HepG2 (cell line): ENCODE measurements at regions not wholly inside any gene's neighbourhood (a gene's known extent, or its start where the extent isn't known, plus 50 kb on each side); places are given as distances from the start of the nearest gene placed in this dataset.

ENCODE experiments used
- ATAC-seq: fragments of 200-7000 bp; cut with Tn5 transposase; 3 replicates; pipeline ENCODE4 v1.9.1; 2020; ENCODE audit warnings: mild to moderate bottlenecking, moderate library complexity
- BruUV-seq: library from RNA; stranded (reverse); fragments of 400-500 nt; replicated peaks from 2 replicates; lab custom pipeline; 2021; lab: Mats Ljungman, UMichigan
- CTCF ChIA-PET: fragments of 300-600 bp; formaldehyde crosslinking; extraction: SDS; loops from one replicate; lab custom pipeline; 2021; ENCODE audit warnings: low total read pairs, inconsistent platforms, low intra/inter-chr PET ratio; lab: Yijun Ruan, JAX
- POLR2A ChIA-PET: fragments of 350-600 bp; sonication (Branson Sonifier 250); formaldehyde crosslinking; loops from one replicate; lab custom pipeline; 2020; ENCODE audit warnings: antibody characterized with exemption, inconsistent platforms; lab: Yijun Ruan, JAX
- DNase-seq: peaks from one replicate; pipeline ENCODE4 v3.0.0-alpha.2; 2015; ENCODE audit warnings: low spot score
- FAIRE-seq: peaks from 3 replicates; lab custom pipeline; 2011; peaks lifted over from hg19 to GRCh38; lab: Jason Lieb, UNC
- H2AFZ ChIP-seq: one replicate; pipeline ENCODE4 v1.6.1; 2011; ENCODE audit warnings: low read length, inconsistent platforms
- H3K27ac ChIP-seq: fragments of 300-600 bp; 3 replicates; pipeline ENCODE4 v1.8.0; 2011; ENCODE audit warnings: mixed run types, mild to moderate bottlenecking, mixed read lengths, low read length, inconsistent platforms; ENCODE audit not compliant: insufficient read depth; ENCODE audit errors: extremely low read length
- H3K27me3 ChIP-seq, 2 experiments: fragments of 200-600 bp in 1 of 2; 2 replicates in 1 of 2; 3 replicates in 1 of 2; pipeline versions ENCODE4 v1.6.0 to v1.8.0; 2011; ENCODE audit warnings: low read length in 2 of 2, mild to moderate bottlenecking in 2 of 2, moderate library complexity in 2 of 2, inconsistent platforms in 1 of 2; ENCODE audit not compliant: insufficient read depth in 2 of 2, control insufficient read depth in 1 of 2
- H3K36me3 ChIP-seq, 2 experiments: fragments of 200-600 bp in 1 of 2; replicated peaks in 1 of 2; 2 replicates in 1 of 2; 3 replicates in 1 of 2; pipeline versions ENCODE4 v1.5.1 to v1.8.0; 2011; ENCODE audit warnings: low read length in 2 of 2, inconsistent platforms in 1 of 2; ENCODE audit not compliant: insufficient read depth in 2 of 2, control insufficient read depth in 1 of 2
- H3K4me1 ChIP-seq: 2 replicates; pipeline ENCODE4 v1.5.1; 2012; ENCODE audit warnings: low read length, inconsistent platforms; ENCODE audit not compliant: insufficient read depth
- H3K4me2 ChIP-seq: 2 replicates; pipeline ENCODE4 v1.6.0; 2011; ENCODE audit warnings: low read depth, low read length, inconsistent platforms
- H3K4me3 ChIP-seq, 3 experiments: fragments of 200-600 bp in 1 of 3; sonication (generic), shearing (Covaris generic) in 1 of 3; replicated peaks in 1 of 3; 2 replicates each; pipeline ENCODE4 v1.5.1; 2011 to 2016; ENCODE audit warnings: low read length in 3 of 3, inconsistent platforms in 2 of 3, low read depth in 2 of 3, mild to moderate bottlenecking in 2 of 3, control low read depth in 1 of 3, mixed read lengths in 1 of 3; ENCODE audit not compliant: insufficient read depth in 1 of 3
- H3K79me2 ChIP-seq: one replicate; pipeline ENCODE4 v1.6.1; 2011; ENCODE audit warnings: low read length, inconsistent platforms; ENCODE audit not compliant: insufficient read depth
- H3K9ac ChIP-seq: 2 replicates; pipeline ENCODE4 v1.6.0; 2011; ENCODE audit warnings: mild to moderate bottlenecking, low read depth, low read length, inconsistent platforms; ENCODE audit not compliant: insufficient read depth
- H3K9me3 ChIP-seq: 2 replicates; pipeline ENCODE4 v1.5.1; 2012; ENCODE audit warnings: mild to moderate bottlenecking, low read length
- H4K20me1 ChIP-seq: 2 replicates; pipeline ENCODE4 v1.6.0; 2011; ENCODE audit warnings: inconsistent platforms, mild to moderate bottlenecking, low read length, moderate library complexity; ENCODE audit not compliant: insufficient read depth
- ATM ChIP-seq: fragments of 450-650 bp; IDR thresholded peaks from 2 replicates; pipeline ENCODE4 v1.7.1; 2017; ENCODE audit warnings: mild to moderate bottlenecking, borderline replicate concordance
- BHLHE40 ChIP-seq: IDR thresholded peaks from 2 replicates; pipeline ENCODE4 v1.6.1; 2011; ENCODE audit warnings: low read length, improper control_type of control experiment
- FOXK1 ChIP-seq: sonication (generic); formaldehyde crosslinking; IDR thresholded peaks from 2 replicates; pipeline ENCODE4 v1.4.0; 2020; ENCODE audit warnings: low read depth, missing genetic modification reagents, borderline replicate concordance
- IKZF5 ChIP-seq: IDR thresholded peaks from 2 replicates; pipeline ENCODE4 v1.6.1; 2018; ENCODE audit warnings: missing genetic modification reagents, mild to moderate bottlenecking, missing compliant biosample characterization
- IRF9 ChIP-seq: sonication (generic); formaldehyde crosslinking; IDR thresholded peaks from 2 replicates; pipeline ENCODE4 v1.8.0; 2022; ENCODE audit warnings: missing genetic modification reagents, mild to moderate bottlenecking, borderline replicate concordance
- NCOA1 ChIP-seq: sonication (generic); formaldehyde crosslinking; IDR thresholded peaks from 2 replicates; pipeline ENCODE4 v1.9.0; 2021; ENCODE audit warnings: missing genetic modification reagents
- STAT5B ChIP-seq: sonication (generic); formaldehyde crosslinking; IDR thresholded peaks from 2 replicates; pipeline ENCODE4 v1.4.0; 2020; ENCODE audit warnings: missing genetic modification reagents
- ZBTB8A ChIP-seq: sonication (generic); formaldehyde crosslinking; IDR thresholded peaks from 2 replicates; pipeline ENCODE4 v1.4.0; 2020; ENCODE audit warnings: mild to moderate bottlenecking, low read depth, missing genetic modification reagents, borderline replicate concordance
- ZNF3 ChIP-seq: IDR thresholded peaks from 2 replicates; pipeline ENCODE4 v1.7.0; 2017; ENCODE audit warnings: inconsistent platforms
- ZNF556 ChIP-seq: sonication (generic); formaldehyde crosslinking; IDR thresholded peaks from 2 replicates; pipeline ENCODE4 v1.4.0; 2020; ENCODE audit warnings: mild to moderate bottlenecking, missing genetic modification reagents, borderline replicate concordance
- ZNF672 ChIP-seq: sonication (generic); formaldehyde crosslinking; IDR thresholded peaks from 2 replicates; pipeline ENCODE4 v1.8.1; 2022; ENCODE audit warnings: missing genetic modification reagents
- ZNF782 ChIP-seq: sonication (generic); formaldehyde crosslinking; IDR thresholded peaks from 2 replicates; pipeline ENCODE4 v1.4.0; 2020; ENCODE audit warnings: missing genetic modification reagents, mild to moderate bottlenecking, borderline replicate concordance
- ZNF841 ChIP-seq: sonication (generic); formaldehyde crosslinking; IDR thresholded peaks from 2 replicates; pipeline ENCODE4 v1.8.1; 2023; ENCODE audit warnings: missing genetic modification reagents, borderline replicate concordance
- ZSCAN20 ChIP-seq: sonication (generic); formaldehyde crosslinking; IDR thresholded peaks from 2 replicates; pipeline ENCODE4 v1.4.0; 2020; ENCODE audit warnings: missing genetic modification reagents, mild to moderate bottlenecking, borderline replicate concordance
- WGBS: methylation state at CpG from one replicate; pipeline ENCODE4 v1.1.6; 2017; ENCODE audit warnings: low lambda C conversion rate; 5-methylcytosine and 5-hydroxymethylcytosine counted together
- in situ Hi-C: cut with HindIII; loops from 2 replicates; pipeline ENCODE4 v1.10.0; 2017; ENCODE audit warnings: low pct_unique_long_range_greater_than_20kb; ENCODE audit not compliant: extremely low pct_ligation_motif_present
- intact Hi-C: fragments of 100-400 bp; cut with micrococcal nuclease; formaldehyde crosslinking; loops from one replicate; pipeline ENCODE4 v1.10.0; 2022; ENCODE audit not compliant: unreplicated experiment
- TF ChIP-seq, protein P1 (sequence below): sonication (generic); IDR thresholded peaks from 2 replicates; pipeline ENCODE4 v1.6.1; 2016; ENCODE audit warnings: low read depth, borderline replicate concordance
- TF ChIP-seq, protein P2 (sequence below): IDR thresholded peaks from 2 replicates; pipeline ENCODE4 v1.6.1; 2016

DNA sequence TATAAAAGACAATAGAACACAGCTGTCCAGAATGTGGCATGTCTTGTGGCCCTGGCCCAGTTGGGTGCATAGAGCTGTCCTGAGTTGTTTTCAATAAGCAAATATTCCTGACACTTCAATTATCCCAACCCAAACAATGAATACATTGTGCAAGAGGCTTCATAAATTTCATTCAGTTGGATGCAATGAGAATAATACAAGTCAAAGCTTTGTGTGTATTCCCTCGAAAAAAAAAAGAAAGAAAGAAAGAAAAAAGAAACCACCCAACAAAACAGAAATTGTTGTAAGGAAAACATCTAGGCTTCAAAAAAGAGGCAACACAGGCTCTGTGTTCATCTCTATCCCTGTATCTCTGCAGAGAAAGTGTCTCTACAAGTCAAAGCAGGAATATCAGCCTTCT, 138.7 kb upstream of the ADO start:
- Histone ChIP-seq H3K4me3 (no peak overlapping the region), H3K79me2 (no peaks in the 10 kb centered on the region), H3K27me3 (no peaks in the 10 kb centered on the region)
- POLR2A ChIA-PET: no interaction called here
- no peak for TF ChIP-seq ZNF841 (CRISPR knock-in tag)
- no peak for TF ChIP-seq ZNF672
- TF ChIP-seq FOXK1 (CRISPR knock-in tag): no peak
- TF ChIP-seq ATM: no peak
- no peak for TF ChIP-seq ZNF556 (CRISPR knock-in tag)
- no peak for TF ChIP-seq ZNF782 (CRISPR knock-in tag)
- TF ChIP-seq IKZF5 (CRISPR knock-in tag): no peak
- TF ChIP-seq ZNF3 (CRISPR knock-in tag): no peak
- no peak for TF ChIP-seq ZBTB8A (CRISPR knock-in tag)
- TF ChIP-seq, protein P1, sequence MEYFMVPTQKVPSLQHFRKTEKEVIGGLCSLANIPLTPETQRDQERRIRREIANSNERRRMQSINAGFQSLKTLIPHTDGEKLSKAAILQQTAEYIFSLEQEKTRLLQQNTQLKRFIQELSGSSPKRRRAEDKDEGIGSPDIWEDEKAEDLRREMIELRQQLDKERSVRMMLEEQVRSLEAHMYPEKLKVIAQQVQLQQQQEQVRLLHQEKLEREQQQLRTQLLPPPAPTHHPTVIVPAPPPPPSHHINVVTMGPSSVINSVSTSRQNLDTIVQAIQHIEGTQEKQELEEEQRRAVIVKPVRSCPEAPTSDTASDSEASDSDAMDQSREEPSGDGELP: no peak
- TF ChIP-seq IRF9 (CRISPR knock-in tag): no peak
- no peak for TF ChIP-seq ZSCAN20 (CRISPR knock-in tag)
- no peak for TF ChIP-seq BHLHE40
- no peak for TF ChIP-seq STAT5B (CRISPR knock-in tag)
- no peak for TF ChIP-seq NCOA1 (CRISPR knock-in tag)
- TF ChIP-seq, protein P2, sequence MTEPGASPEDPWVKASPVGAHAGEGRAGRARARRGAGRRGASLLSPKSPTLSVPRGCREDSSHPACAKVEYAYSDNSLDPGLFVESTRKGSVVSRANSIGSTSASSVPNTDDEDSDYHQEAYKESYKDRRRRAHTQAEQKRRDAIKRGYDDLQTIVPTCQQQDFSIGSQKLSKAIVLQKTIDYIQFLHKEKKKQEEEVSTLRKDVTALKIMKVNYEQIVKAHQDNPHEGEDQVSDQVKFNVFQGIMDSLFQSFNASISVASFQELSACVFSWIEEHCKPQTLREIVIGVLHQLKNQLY (CRISPR knock-in tag): no peak
- TF ChIP-seq, all 625 proteins: peak for 0
- H3K9ac ChIP-seq: no peak overlapping the region
- intact Hi-C loops: no loop called here
- H3K9me3 ChIP-seq: no peaks in the 10 kb centered on the region
- no peaks in the 10 kb centered on the region for H3K36me3 ChIP-seq
- in situ Hi-C loops: no loop called here
- no peaks in the 10 kb centered on the region for H3K4me1 ChIP-seq
- no peak overlapping the region for H2AFZ ChIP-seq
- CTCF ChIA-PET: no interaction called here
- H3K27ac ChIP-seq: no peak overlapping the region
- BruUV-seq: no TSS peak
- no peak overlapping the region for H3K4me2 ChIP-seq
- no peaks in the 10 kb centered on the region for H4K20me1 ChIP-seq
- FAIRE-seq (no peak), DNase-seq (no peak), ATAC-seq (no peak)
- 0% methylated on average over 1 of the region's 1 CpG for WGBS
